ENCODE measurements at regions not wholly inside any gene's neighbourhood (a gene's known extent, or its start where the extent isn't known, plus 50 kb on each side); places are given as distances from the start of the nearest gene placed in this dataset.

DNA sequence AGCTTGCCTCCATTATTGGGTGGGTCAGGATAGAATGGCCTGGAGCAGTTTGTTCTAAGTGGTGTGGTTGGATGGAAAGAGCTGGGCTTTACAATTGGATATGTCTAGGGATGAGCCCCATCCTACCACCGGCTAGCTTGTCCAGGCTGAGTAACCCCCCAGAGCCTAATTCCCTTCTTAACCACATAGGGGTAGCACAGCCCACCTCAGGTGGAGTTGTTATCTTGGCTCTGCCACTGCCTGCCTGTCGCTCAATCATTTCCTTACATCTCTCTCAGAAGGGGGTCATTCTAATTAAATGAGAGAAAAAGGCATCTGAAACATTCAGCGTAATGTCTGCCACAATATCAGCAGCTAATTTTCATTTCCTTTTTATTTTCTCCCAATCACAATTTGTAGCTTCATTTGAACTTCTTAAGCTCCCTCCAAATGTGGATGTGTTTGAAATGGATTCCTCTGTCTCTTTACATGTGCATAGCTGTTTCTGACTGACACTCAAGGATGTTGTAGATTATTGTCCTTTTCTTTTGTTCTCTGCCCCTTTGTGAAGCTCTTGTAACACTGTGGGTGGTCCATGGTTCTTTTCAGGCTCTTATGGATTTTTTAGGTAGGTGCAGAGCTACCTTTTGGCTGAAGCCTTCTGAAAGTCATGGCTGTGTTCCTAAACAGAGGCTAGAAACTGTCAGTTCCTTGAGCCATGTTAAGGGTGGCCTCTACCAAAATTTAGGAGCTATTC is 383.1 kb upstream of the KLF4 start:
- CTCF ChIA-PET: interaction anchor here (0.6 to 1.2 kb wide), 3 partner anchors 12 to 389 kb away, joined by 3 read pairs; no protein-coding TSS in a partner anchor
- no peaks in the 10 kb centered on the region for H3K4me1 ChIP-seq (ENCODE audit: control insufficient read depth, extremely low read depth, insufficient read depth, low read length)
- intact Hi-C loops (cut with micrococcal nuclease) (no loop called here), dilution Hi-C loops (cut with MboI; ENCODE audit: extremely low pct_ligation_motif_present, low sequenced_read_pairs) (no loop called here)
- H3K9me1 ChIP-seq (replicated peaks; ENCODE audit: control insufficient read depth, extremely low read depth, insufficient read depth, low read length): no peaks in the 10 kb centered on the region
- no peak overlapping the region for H3K27ac ChIP-seq (ENCODE audit: insufficient read depth, low read depth, low read length)
- FAIRE-seq: no peak
- no peaks in the 10 kb centered on the region for H3K36me3 ChIP-seq (ENCODE audit: control insufficient read depth in 2 of 2, extremely low read depth in 1 of 2, insufficient read depth in 2 of 2, low read length in 2 of 2)
- H2AFZ ChIP-seq (ENCODE audit: low read depth, low read length): no peak overlapping the region
- H3K9me3 ChIP-seq (replicated peaks; ENCODE audit: control insufficient read depth, insufficient read depth, low read length): no peaks in the 10 kb centered on the region
- DNase-seq (ENCODE audit: low read depth, low spot score): no peak
- H3K9ac ChIP-seq (replicated peaks; ENCODE audit: extremely low read depth, insufficient read depth, low read length): no peak overlapping the region
- H4K20me1 ChIP-seq (replicated peaks; ENCODE audit: control insufficient read depth, extremely low read depth, insufficient read depth, low read length): no peaks in the 10 kb centered on the region
- H3K4me3 ChIP-seq (replicated peaks in 1 of 3; ENCODE audit: insufficient read depth in 1 of 3, low read depth in 1 of 3, low read length in 3 of 3): no peak overlapping the region
- no peaks in the 10 kb centered on the region for H3K79me2 ChIP-seq (ENCODE audit: control insufficient read depth, insufficient read depth, low read length)
- TF ChIP-seq GATA2 (IDR thresholded peaks at IDR 0.05; ENCODE audit: insufficient read depth, insufficient read length, low read depth, low read length) (no peak), POLR2A (IDR thresholded peaks at IDR 0.05; ENCODE audit: low read depth, low read length) (no peak), MYC (IDR thresholded peaks at IDR 0.05; ENCODE audit: low read depth, low read length) (no peak), POLR2AphosphoS5 (IDR thresholded peaks at IDR 0.05; ENCODE audit: insufficient read depth, low read depth, low read length) (no peak), EZH2 (IDR thresholded peaks at IDR 0.05; ENCODE audit: borderline replicate concordance, low read depth, low read length, severe bottlenecking) (no peak), FOS (IDR thresholded peaks at IDR 0.05; ENCODE audit: borderline replicate concordance, insufficient read depth, low read length) (no peak)
- TF ChIP-seq, protein P1, sequence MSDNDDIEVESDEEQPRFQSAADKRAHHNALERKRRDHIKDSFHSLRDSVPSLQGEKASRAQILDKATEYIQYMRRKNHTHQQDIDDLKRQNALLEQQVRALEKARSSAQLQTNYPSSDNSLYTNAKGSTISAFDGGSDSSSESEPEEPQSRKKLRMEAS (IDR thresholded peaks at IDR 0.05; ENCODE audit: insufficient read depth, insufficient read length): no peak
- TF ChIP-seq, protein P2, sequence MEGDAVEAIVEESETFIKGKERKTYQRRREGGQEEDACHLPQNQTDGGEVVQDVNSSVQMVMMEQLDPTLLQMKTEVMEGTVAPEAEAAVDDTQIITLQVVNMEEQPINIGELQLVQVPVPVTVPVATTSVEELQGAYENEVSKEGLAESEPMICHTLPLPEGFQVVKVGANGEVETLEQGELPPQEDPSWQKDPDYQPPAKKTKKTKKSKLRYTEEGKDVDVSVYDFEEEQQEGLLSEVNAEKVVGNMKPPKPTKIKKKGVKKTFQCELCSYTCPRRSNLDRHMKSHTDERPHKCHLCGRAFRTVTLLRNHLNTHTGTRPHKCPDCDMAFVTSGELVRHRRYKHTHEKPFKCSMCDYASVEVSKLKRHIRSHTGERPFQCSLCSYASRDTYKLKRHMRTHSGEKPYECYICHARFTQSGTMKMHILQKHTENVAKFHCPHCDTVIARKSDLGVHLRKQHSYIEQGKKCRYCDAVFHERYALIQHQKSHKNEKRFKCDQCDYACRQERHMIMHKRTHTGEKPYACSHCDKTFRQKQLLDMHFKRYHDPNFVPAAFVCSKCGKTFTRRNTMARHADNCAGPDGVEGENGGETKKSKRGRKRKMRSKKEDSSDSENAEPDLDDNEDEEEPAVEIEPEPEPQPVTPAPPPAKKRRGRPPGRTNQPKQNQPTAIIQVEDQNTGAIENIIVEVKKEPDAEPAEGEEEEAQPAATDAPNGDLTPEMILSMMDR (IDR thresholded peaks at IDR 0.05; ENCODE audit: extremely low read depth in 1 of 2, insufficient read depth in 1 of 2, low read depth in 1 of 2, low read length in 2 of 2): no peak
- BruUV-seq (replicated peaks): no TSS peak
- POLR2A ChIA-PET: no interaction called here
- H3K4me2 ChIP-seq (ENCODE audit: insufficient read depth, low read length): no peak overlapping the region
- H3K27me3 ChIP-seq (ENCODE audit: control insufficient read depth in 2 of 2, insufficient read depth in 2 of 2, low read length in 2 of 2): peaks cover 0 to 2% of the 10 kb centered on the region in 2 experiments

Measured in endothelial cell of umbilical vein (primary cell).